VCaP (cell line): ENCODE measurements at regions not wholly inside any gene's neighbourhood (a gene's known extent, or its start where the extent isn't known, plus 50 kb on each side); places are given as distances from the start of the nearest gene placed in this dataset.
"Not testable (repeated sequence)": the region's sequence is repeated elsewhere in the genome, so short reads cannot be mapped to it uniquely, and the experiment has no call there.

Experiments used
- H3K27ac ChIP-seq: fragments of 450-650 bp; 2 replicates; pipeline ENCODE4 v1.5.1; 2017
- TF ChIP-seq, protein P1 (sequence below): fragments of 450-650 bp; conservative IDR thresholded peaks from 2 replicates; pipeline ENCODE4 v1.5.1; 2017; ENCODE audit warnings: mild to moderate bottlenecking, moderate library complexity

DNA sequence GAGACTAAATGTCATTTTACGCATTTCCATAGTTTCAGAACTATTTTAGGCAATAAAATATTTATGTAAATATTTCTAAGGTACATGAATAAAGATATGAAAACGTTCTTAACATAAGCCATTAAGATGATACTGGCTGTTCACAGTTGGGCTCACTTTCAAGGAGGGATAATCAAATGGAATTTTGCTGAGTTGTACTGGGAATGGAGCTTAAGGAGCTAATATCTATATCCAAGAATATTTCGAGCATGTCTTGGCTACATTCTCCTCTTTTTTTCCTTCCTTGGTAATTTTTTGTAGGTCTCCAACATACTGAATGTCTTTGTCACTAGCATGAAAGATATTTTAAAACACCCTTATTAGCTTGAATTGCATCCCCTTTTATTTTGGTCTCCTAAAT lies 383.4 kb downstream of the RAP2B start:
- H3K27ac ChIP-seq, result no peak overlapping the region
- TF ChIP-seq, protein P1, sequence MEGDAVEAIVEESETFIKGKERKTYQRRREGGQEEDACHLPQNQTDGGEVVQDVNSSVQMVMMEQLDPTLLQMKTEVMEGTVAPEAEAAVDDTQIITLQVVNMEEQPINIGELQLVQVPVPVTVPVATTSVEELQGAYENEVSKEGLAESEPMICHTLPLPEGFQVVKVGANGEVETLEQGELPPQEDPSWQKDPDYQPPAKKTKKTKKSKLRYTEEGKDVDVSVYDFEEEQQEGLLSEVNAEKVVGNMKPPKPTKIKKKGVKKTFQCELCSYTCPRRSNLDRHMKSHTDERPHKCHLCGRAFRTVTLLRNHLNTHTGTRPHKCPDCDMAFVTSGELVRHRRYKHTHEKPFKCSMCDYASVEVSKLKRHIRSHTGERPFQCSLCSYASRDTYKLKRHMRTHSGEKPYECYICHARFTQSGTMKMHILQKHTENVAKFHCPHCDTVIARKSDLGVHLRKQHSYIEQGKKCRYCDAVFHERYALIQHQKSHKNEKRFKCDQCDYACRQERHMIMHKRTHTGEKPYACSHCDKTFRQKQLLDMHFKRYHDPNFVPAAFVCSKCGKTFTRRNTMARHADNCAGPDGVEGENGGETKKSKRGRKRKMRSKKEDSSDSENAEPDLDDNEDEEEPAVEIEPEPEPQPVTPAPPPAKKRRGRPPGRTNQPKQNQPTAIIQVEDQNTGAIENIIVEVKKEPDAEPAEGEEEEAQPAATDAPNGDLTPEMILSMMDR, result no peak

DNA sequence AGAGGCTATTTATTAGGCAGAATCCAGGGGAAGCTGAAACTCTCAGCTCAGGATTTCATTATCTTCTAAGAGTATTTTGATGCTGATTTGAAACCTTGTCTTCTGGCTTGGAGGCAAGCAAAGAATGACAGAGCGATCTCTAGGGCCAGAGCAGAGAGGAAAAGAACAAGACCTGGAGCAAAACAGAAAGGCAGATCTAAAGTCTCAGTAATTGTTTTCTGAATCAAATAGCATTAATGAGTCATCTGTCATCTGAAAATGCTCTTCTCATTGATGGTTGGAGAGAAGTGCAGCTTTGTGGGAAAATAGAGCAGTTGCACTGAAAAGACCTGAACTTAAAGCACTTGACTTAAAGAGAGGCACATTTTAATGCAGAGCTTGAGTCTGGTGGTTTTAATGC lies 385.9 kb downstream of the RAP2B start:
- TF ChIP-seq, protein P1, result no peak
- no peak overlapping the region for H3K27ac ChIP-seq

DNA sequence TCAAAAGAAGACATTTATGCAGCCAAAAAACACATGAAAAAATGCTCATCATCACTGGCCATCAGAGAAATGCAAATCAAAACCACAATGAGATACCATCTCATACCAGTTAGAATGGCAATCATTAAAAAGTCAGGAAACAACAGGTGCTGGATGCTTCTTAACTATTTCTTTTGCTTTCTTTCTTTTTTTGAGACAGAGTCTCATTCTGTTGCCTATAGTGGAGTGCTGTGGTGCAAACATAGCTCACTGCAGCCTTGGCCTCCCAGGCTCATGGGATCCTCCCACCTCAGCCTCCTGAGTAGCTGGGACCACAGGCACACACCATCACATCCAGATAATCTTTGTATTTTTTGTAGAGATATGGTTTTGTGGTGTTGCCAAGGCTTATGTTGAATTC lies 387.7 kb downstream of the RAP2B start:
- H3K27ac ChIP-seq, result not testable (repeated sequence)

DNA sequence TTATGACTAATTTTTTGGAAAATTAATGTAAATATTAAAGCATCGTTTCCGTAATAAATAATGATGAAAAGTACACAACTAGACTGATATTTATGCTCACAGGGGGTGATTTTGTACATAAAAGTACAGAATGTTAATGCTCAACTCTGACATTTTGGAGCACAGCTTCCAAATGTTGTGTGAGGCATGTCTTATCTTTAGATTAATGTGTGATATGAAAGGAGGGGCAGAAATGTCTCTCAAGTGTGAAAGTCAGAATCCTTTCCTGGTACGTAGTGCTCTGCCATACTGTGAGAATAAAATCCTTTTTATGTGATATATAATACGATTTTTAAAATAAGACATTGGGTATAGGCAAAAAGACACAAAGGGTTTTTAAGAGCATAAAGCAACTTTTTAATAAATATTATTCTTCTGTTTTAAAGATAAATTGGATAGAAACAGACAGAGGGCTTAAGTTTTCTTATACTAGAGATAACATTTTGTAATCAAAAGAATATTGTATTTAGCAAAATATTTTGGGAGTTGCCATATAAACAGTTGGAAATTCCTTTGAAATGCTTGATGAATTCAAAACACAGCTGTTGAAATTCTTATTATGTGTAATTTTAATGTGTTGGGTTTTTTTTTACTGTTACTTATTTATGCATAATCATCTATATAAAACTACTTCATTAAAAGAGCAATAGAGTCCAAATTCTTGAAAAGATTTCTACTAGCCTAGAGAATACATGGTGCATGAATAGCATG lies 389.7 kb downstream of the RAP2B start:
- no peak overlapping the region for H3K27ac ChIP-seq
- TF ChIP-seq, protein P1, result no peak

DNA sequence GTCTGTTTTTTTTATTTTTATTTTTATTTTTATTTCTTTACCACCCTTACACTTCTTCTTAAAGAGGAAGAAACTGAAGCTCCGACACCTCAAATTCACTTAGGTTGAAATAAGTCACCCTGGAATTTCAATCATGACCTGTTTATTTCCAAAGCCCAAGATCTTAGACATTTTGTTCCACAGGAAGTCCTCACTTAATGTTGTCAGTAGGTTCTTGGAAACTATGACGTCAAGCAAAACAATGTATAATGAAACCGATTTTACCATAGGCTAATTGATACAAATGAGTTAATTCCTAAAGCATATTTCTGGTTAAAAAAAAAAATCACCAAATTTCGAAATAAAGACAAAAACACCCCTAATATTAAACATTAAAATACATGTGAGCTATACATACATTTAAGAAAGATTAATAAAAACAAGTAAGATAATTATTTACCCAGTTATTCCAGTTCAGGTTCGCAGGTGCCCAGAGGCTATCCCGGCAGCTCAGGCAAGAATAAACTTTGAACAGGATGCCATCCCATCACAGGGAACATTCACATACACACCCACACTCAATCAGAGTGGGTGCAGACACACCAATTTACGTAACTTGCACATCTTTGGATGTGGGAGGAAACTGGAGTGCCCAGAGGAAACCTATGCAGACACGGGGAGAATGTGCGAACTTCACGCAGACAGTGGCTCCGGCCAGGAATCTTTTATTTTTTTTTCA lies 391.0 kb downstream of the RAP2B start:
- TF ChIP-seq, protein P1, result no peak

DNA sequence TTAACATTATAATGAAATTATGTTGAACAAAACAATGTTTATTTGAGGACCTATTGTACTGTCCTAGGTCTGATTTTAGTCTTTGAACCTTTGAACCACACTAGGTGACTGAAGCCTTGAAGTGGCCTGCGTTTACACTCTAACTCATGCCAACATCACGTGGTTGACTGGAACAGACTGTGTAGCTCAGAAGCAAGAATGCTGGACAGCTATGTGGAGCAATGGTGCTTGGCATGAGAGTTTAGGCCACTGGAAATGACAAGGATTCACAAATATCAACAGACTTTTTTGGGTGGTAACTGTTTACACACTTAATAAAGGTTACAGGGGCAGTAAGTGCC lies 391.5 kb downstream of the RAP2B start:
- TF ChIP-seq, protein P1, result no peak
- H3K27ac ChIP-seq, result no peak overlapping the region

More for the DNA sequence above, 391.0 kb downstream of the RAP2B start:
- H3K27ac ChIP-seq, result no peak overlapping the region

DNA sequence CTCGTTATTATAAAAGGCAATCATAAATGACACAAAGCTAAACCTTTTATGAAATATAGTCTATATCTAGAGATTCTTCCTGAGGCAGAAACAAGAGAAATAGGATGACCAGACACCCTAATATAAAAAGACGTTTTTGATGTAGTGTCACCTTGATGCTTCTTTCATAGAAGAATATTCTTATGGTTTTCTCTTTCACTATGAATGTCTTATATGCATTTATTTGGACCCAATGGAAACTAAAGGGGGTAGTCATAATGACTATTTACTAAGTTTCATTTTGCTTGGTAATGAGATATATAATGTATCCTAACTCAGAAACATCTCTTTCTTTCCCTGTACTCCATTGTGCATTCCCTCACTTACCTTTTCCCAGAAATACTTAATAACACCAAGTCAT lies 393.9 kb downstream of the RAP2B start:
- TF ChIP-seq, protein P1, result no peak
- no peak overlapping the region for H3K27ac ChIP-seq

DNA sequence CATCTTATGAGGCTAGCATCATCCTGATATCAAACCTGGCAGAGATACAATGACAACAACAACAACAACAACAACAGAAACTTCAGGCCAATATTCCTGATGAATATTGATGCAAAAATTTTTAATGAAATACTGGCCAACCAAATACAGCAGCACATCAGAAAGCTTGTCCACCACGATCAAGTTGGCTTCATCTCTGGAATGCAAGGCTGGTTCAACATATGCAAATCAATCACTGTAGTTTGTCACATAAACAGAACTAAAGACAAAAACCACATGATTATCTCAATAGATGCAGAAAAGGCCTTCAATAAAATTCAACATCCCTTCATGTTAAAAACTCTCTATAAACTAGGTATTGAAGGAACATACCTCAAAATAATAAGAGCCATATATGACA lies 397.3 kb downstream of the RAP2B start:
- H3K27ac ChIP-seq, result not testable (repeated sequence)
